TTC549 (cell line): ENCODE measurements at regions not wholly inside any gene's neighbourhood (a gene's known extent, or its start where the extent isn't known, plus 50 kb on each side); places are given as distances from the start of the nearest gene placed in this dataset.

Source experiments
- FAIRE-seq: peaks from 2 replicates; lab custom pipeline; 2012; peaks lifted over from hg19 to GRCh38; lab: Jason Lieb, UNC

- FAIRE-seq, result no peak
Measured at GRCh38 chr15:93261845-93262244, 172.8 kb upstream of the RGMA start.

- no peak for FAIRE-seq
Measured at GRCh38 chr15:93257920-93258319, 168.9 kb upstream of the RGMA start.

- no peak for FAIRE-seq
Measured at GRCh38 chr15:93253681-93254080, 164.7 kb upstream of the RGMA start.

GRCh38 chr15:93252780-93253179, 163.8 kb upstream of the RGMA start:
- FAIRE-seq, result no peak

- no peak for FAIRE-seq
Measured at GRCh38 chr15:93250950-93251349, 161.9 kb upstream of the RGMA start.

GRCh38 chr15:93250209-93250608, 161.2 kb upstream of the RGMA start:
- no peak for FAIRE-seq

- no peak for FAIRE-seq
Measured at GRCh38 chr15:93249623-93250022, 160.6 kb upstream of the RGMA start.

GRCh38 chr15:93247466-93248121, 158.6 kb upstream of the RGMA start:
- FAIRE-seq, result no peak

- no peak for FAIRE-seq
Measured at GRCh38 chr15:93246266-93247242, 157.5 kb upstream of the RGMA start.

- no peak for FAIRE-seq
Measured at GRCh38 chr15:93245661-93246042, 156.6 kb upstream of the RGMA start.

- no peak for FAIRE-seq
Measured at GRCh38 chr15:93244696-93245660, 156.0 kb upstream of the RGMA start.

- FAIRE-seq, result no peak
Measured at GRCh38 chr15:93243573-93243972, 154.6 kb upstream of the RGMA start.

- no peak for FAIRE-seq
Measured at GRCh38 chr15:93241696-93242585, 152.9 kb upstream of the RGMA start.

GRCh38 chr15:93239993-93240392, 151.0 kb upstream of the RGMA start:
- FAIRE-seq, result no peak

- no peak for FAIRE-seq
Measured at GRCh38 chr15:93239591-93239990, 150.6 kb upstream of the RGMA start.

GRCh38 chr15:93238641-93239040, 149.6 kb upstream of the RGMA start:
- FAIRE-seq, result no peak

- FAIRE-seq, result no peak
Measured at GRCh38 chr15:93235926-93236780, 147.1 kb upstream of the RGMA start.

GRCh38 chr15:93235269-93235668, 146.3 kb upstream of the RGMA start:
- FAIRE-seq, result no peak

- FAIRE-seq, result no peak
Measured at GRCh38 chr15:93233710-93234109, 144.7 kb upstream of the RGMA start.

- FAIRE-seq, result no peak
Measured at GRCh38 chr15:93232845-93233244, 143.8 kb upstream of the RGMA start.
